GM18907 (cell line): ENCODE measurements at regions not wholly inside any gene's neighbourhood (a gene's known extent, or its start where the extent isn't known, plus 50 kb on each side); places are given as distances from the start of the nearest gene placed in this dataset.
"Not testable (repeated sequence)": the region's sequence is repeated elsewhere in the genome, so short reads cannot be mapped to it uniquely, and the experiment has no call there.

Experiments used
- ATAC-seq: cut with Tn5 transposase; IDR thresholded peaks from one replicate; pipeline ENCODE4 v1.9.1; 2021; ENCODE audit warnings: mild to moderate bottlenecking, moderate library complexity; ENCODE audit not compliant: unreplicated experiment

DNA sequence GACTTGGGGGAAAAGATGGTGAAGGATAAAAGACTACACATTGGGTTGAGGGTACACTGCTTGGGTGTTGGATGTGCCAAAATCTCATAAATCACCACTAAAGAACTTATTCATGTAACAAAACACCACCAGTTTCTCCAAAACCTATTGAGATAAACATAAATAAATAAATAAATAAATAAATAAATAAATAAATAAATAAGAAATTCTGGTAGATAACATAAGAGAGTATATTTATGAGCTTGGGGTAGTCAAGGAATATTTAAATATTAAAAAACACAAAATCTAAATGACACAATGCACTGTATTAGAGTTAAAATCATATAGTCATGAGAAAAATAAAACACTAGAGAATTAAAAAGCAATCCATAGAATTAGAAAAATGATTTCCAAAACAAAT is 333.5 kb upstream of the NRG3 start:
- ATAC-seq, result no peak

DNA sequence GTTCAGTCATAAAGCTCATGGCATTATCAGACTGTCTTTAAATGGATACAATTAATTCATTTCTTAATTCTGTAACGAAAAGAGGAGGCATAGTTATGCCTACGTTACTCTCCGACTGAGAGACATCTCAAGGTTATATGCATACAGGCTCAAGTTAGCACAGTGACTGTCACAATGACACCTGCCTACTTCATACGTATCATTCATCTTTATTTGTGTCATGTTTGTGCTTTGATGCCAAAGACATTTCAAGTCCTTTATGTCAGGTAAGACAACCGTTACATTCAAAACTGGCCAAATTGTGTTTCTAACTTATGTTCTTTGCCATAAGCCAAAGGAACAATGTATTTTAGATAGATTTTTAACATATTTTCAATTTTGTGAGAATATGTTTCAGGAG is 328.8 kb upstream of the NRG3 start:
- no peak for ATAC-seq

DNA sequence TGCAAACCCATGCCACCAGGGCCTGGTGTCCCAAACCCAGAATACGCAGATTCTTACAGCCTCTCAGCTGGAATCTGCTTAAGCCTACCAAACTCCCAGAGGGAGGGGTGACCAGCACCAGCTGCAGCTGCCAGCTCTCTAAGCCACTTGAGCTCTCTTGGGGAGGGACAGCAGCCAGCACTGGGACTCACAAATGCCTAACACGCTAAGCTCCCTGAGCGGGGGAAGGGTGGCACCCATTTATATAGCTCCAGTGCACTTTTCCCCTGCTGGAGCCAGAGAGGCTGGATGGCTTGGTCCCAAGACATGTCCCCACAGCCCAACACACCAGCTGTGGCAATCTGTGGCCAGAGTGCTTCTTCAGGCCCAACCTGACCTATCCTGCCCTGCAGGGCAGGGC is 326.8 kb upstream of the NRG3 start:
- no peak for ATAC-seq

DNA sequence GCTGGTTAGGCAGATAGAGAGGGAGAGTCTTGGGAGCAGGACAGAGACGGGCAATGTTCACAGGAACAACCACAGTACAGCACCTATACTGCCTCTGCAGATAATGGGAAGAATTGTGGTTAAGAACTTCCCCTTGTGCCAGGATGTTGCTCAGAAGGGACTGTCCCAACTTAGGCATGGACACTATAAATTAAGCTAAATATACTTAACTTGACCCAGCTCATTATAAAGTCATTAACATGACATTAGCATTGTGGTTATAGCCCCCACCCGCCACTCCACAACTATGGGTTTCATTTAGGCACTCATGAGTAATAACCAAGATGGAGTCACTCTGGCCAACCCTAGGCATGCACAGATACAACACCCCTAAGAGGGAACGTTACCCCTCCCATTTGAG is 310.9 kb upstream of the NRG3 start:
- ATAC-seq, result no peak

GRCh38 chr10:81569488-81569887 is 305.5 kb upstream of the NRG3 start:
- no peak for ATAC-seq

DNA sequence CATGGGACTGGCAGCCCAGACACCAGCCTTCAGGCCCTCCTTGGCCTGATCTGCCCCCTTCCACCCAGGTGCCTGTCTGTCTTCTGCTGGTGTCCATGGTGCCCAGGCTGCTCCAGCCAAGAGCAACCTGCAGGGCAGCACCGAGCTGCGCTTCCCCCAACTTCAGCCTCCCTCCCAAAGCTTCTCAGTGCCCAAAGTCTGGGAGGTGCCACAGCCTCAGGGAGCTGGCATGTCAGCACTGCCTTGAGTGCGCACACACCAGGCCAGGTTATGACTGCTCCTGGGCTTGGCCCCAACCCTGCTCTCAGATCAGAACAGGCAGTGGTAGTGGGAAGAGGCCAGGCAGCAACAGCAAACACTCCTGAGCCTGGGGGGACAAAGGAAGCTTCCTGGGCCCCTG is 304.6 kb upstream of the NRG3 start:
- no peak for ATAC-seq

- no peak for ATAC-seq
Observed at GRCh38 chr10:81570878-81571794, 303.9 kb upstream of the NRG3 start.

DNA sequence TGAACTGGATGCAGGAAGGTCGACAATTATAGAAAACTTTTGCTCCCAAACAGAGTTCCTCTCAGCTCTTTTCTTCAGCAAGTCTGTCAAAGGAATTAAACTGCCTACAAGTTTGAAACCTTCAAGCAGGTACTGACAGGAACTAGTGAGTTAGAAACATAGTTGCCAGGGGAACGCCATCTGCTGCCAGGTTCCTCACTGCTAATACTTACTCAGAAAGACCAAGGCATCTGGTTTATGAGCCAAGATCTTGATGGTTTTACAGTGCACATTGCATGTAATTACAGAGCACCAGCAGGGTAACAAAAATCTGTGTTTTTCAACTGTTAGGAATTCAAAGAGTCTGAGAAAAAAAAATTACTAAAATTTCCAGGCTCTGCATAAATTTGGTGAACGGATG is 300.0 kb upstream of the NRG3 start:
- no peak for ATAC-seq

GRCh38 chr10:81576336-81576735 is 298.7 kb upstream of the NRG3 start:
- no peak for ATAC-seq

- ATAC-seq, result no peak
Observed at GRCh38 chr10:81594991-81595390, 280.0 kb upstream of the NRG3 start.

DNA sequence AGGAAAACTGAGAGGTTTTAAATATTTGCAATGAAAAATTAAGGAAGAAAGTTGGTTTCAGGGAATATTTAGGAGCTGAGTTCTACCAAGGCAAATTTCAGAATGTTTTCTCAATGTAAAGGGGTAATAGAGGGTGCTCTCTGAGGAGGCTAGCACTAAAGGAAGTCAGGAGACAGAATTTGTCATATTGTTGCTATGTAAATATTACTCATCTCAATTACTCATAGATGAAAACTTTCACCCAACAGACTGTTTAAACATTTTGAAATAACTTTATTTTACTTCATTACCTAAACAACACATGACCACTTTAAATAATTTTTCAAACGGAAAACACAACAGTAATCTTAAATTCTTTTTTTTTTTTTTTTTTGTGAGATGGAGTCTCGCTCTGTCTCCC is 274.8 kb upstream of the NRG3 start:
- ATAC-seq, result no peak

DNA sequence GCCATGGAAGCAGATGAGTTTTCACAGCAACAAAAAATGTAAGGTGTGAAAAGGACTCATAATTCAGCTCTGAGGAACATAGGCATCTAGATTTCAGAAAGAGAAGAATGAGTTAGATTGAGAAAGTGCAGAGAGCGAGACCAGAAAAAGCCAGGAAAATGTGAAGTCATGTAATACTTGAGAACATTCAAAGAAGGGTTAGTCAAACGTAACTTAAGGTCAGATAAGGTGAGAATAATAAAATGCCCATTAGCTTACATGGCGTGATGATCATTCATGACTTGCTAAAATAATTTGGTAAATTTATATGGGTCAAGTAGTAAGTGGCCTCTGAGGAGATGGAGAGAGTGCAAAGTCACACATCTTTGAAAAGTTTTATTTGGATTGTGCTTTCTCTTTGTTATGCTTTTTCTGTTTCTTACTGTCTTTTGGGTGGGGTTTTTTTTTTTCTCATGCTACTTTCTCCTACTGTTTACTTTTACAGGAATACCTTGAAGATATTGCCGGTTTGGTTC is 271.8 kb upstream of the NRG3 start:
- no peak for ATAC-seq

DNA sequence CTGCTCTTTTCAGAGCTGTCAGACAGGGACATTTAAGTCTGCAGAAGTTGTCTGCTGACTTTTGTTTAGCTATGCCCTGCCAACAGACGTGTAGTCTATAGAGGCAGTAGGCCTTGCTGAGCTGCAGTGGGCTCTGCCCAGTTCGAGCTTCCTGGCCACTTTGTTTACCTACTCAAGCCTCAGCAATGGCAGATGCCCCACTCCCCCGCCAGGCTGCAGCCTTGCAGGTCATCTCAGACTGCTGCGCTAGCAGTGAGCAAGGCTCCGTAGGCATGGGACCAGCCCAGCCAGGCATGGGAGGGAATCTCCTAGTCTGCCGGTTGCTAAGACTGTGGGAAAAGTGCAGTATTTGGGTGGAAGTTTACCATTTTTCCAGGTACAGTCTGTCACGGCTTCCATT is 230.5 kb upstream of the NRG3 start:
- ATAC-seq, result not testable (repeated sequence)

GRCh38 chr10:81655986-81656385 is 219.0 kb upstream of the NRG3 start:
- no peak for ATAC-seq

GRCh38 chr10:81662837-81663236 is 212.2 kb upstream of the NRG3 start:
- ATAC-seq, result no peak

- not testable (repeated sequence) for ATAC-seq
Observed at GRCh38 chr10:81664800-81665199, 210.2 kb upstream of the NRG3 start.

DNA sequence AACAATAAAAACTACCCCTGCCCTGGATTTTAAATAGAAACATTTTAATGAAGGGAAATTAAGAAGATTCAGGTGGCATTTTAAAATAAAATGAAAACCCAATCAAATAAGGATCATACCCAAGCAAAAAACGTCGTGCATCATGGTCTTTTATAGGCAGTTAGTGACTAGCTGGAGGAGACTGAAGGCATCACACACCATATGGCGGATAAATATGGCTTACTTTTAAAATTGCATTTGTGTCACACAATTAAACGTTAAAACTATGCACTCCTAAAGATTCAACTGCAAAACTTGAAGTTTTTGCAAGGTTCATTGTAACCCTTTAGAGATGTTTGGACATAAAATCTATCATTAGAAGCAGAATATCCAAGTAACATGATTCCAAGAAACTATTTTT is 200.1 kb upstream of the NRG3 start:
- no peak for ATAC-seq

- ATAC-seq, result no peak
Observed at GRCh38 chr10:81679291-81679690, 195.7 kb upstream of the NRG3 start.

DNA sequence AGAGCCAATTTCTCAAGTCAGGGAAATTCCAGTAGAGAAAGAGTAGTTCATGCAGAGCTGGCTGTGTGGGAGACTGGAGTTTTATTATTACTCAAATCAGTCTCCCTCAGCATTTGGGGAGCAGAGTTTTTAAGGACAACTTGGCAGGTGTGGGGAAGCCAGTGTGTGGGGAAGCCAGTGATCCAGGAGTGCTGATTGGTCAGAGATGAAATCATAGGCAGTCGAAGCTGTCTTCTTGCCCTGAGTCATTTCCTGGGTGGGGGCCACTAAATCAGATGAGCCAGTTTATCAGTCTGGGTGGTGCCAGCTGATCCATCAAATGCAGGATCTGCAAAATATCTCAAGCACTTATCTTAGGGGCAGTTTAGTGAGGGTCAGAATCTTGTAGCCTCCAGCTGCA is 194.6 kb upstream of the NRG3 start:
- ATAC-seq, result no peak

DNA sequence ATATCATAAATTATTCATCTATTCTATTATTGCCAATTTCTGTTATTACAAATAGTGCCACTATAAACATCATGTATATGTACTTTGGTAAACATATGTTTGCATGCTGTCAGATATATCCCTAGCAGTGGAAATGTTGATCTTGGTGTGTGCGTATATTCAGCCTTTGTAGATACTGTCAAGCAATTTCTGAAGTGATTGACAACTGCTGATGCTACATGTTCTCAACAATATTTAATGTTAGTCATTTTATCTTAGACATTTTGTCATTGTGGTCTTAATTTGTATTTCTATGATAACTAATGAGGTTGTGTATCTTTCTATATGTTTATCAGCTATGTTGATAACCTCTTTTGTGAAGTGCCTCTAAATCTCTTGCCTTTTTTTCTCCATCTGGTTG is 186.5 kb upstream of the NRG3 start:
- no peak for ATAC-seq

GRCh38 chr10:81696609-81697388 is 178.2 kb upstream of the NRG3 start:
- ATAC-seq, result no peak

GRCh38 chr10:81704596-81704995 is 170.4 kb upstream of the NRG3 start:
- no peak for ATAC-seq
